HG03571 (cell line): ENCODE measurements at regions not wholly inside any gene's neighbourhood (a gene's known extent, or its start where the extent isn't known, plus 50 kb on each side); places are given as distances from the start of the nearest gene placed in this dataset.

Experiments
- ATAC-seq: cut with Tn5 transposase; IDR thresholded peaks from one replicate; pipeline ENCODE4 v1.9.1; 2021; ENCODE audit not compliant: unreplicated experiment

GRCh38 chr5:2141254-2142000 lies 258.7 kb upstream of the IRX4 start:
- no peak for ATAC-seq

GRCh38 chr5:2140501-2141175 lies 257.9 kb upstream of the IRX4 start:
- no peak for ATAC-seq

GRCh38 chr5:2139478-2139877 lies 256.8 kb upstream of the IRX4 start:
- no peak for ATAC-seq

- no peak for ATAC-seq
These were observed 256.2 kb upstream of the IRX4 start for GRCh38 chr5:2138896-2139295.

GRCh38 chr5:2137444-2138050 lies 254.8 kb upstream of the IRX4 start:
- ATAC-seq, result no peak

- ATAC-seq, result no peak
These were observed 254.1 kb upstream of the IRX4 start for GRCh38 chr5:2136728-2137333.

- no peak for ATAC-seq
These were observed 253.1 kb upstream of the IRX4 start for GRCh38 chr5:2135833-2136232.

- ATAC-seq, result no peak
These were observed 252.6 kb upstream of the IRX4 start for GRCh38 chr5:2135354-2135753.

GRCh38 chr5:2134543-2135292 lies 252.0 kb upstream of the IRX4 start:
- ATAC-seq, result no peak

GRCh38 chr5:2133936-2134335 lies 251.2 kb upstream of the IRX4 start:
- ATAC-seq, result no peak

- ATAC-seq, result no peak
These were observed 250.4 kb upstream of the IRX4 start for GRCh38 chr5:2133080-2133479.

GRCh38 chr5:2132497-2132847 lies 249.7 kb upstream of the IRX4 start:
- no peak for ATAC-seq

GRCh38 chr5:2131826-2132496 lies 249.2 kb upstream of the IRX4 start:
- no peak for ATAC-seq

GRCh38 chr5:2131196-2131595 lies 248.5 kb upstream of the IRX4 start:
- no peak for ATAC-seq

- no peak for ATAC-seq
These were observed 247.6 kb upstream of the IRX4 start for GRCh38 chr5:2130361-2130760.

GRCh38 chr5:2129568-2130272 lies 247.0 kb upstream of the IRX4 start:
- ATAC-seq, result no peak

- ATAC-seq, result no peak
These were observed 246.1 kb upstream of the IRX4 start for GRCh38 chr5:2128686-2129355.

GRCh38 chr5:2126512-2126911 lies 243.8 kb upstream of the IRX4 start:
- no peak for ATAC-seq

GRCh38 chr5:2125901-2126265 lies 243.2 kb upstream of the IRX4 start:
- no peak for ATAC-seq
